SU-DHL-6 (cell line): ENCODE measurements at regions not wholly inside any gene's neighbourhood (a gene's known extent, or its start where the extent isn't known, plus 50 kb on each side); places are given as distances from the start of the nearest gene placed in this dataset.

Experiments used
- H2AFZ ChIP-seq: fragments of 200-600 bp; sonication (generic); 2 replicates; pipeline ENCODE4 v1.6.1; 2014; ENCODE audit warnings: low read depth, mild to moderate bottlenecking, moderate library complexity, mixed read lengths, antibody characterized with exemption, low read length; ENCODE audit not compliant: severe bottlenecking
- H3F3A ChIP-seq: fragments of 200-600 bp; shearing (Covaris generic); 2 replicates; pipeline ENCODE4 v1.6.0; 2016; ENCODE audit warnings: antibody characterized with exemption, mild to moderate bottlenecking; ENCODE audit not compliant: insufficient read depth
- H3K27ac ChIP-seq: fragments of 200-600 bp; sonication (generic); 2 replicates; pipeline ENCODE4 v1.5.1; 2016; ENCODE audit warnings: low read depth, mild to moderate bottlenecking, low read length, moderate library complexity, mixed read lengths
- H3K27me3 ChIP-seq: fragments of 200-600 bp; sonication (generic), shearing (Covaris generic); 2 replicates; pipeline ENCODE4 v1.6.0; 2014; ENCODE audit warnings: mild to moderate bottlenecking, low read length
- H3K36me3 ChIP-seq: fragments of 200-600 bp; sonication (generic); 2 replicates; pipeline ENCODE4 v1.6.1; 2014; ENCODE audit warnings: mild to moderate bottlenecking, low read length, mixed read lengths
- H3K4me2 ChIP-seq: fragments of 300-600, 200-600 bp; shearing (Covaris generic), sonication (generic); 2 replicates; pipeline ENCODE4 v1.6.0; 2014; ENCODE audit warnings: low read length, low read depth, mild to moderate bottlenecking; ENCODE audit not compliant: poor library complexity, severe bottlenecking
- H3K4me3 ChIP-seq: fragments of 200-600 bp; sonication (generic); 2 replicates; pipeline ENCODE4 v1.5.1; 2014; ENCODE audit warnings: antibody characterized with exemption, low read length, mild to moderate bottlenecking, mixed read lengths; ENCODE audit not compliant: insufficient read depth, poor library complexity, severe bottlenecking
- H3K79me2 ChIP-seq: fragments of 200-600 bp; sonication (generic); 2 replicates; pipeline ENCODE4 v1.6.1; 2014; ENCODE audit warnings: mild to moderate bottlenecking, low read length, moderate library complexity; ENCODE audit not compliant: insufficient read depth
- H3K9ac ChIP-seq: fragments of 200-600 bp; sonication (generic); 2 replicates; pipeline ENCODE4 v1.7.0; 2014; ENCODE audit warnings: mild to moderate bottlenecking, low read length
- H3K9me2 ChIP-seq: fragments of 200-600 bp; sonication (generic); replicated peaks from 2 replicates; pipeline ENCODE4 v1.6.1; 2014; ENCODE audit warnings: low read length; ENCODE audit not compliant: insufficient read depth
- H3K9me3 ChIP-seq: fragments of 200-600 bp; sonication (generic); 2 replicates; pipeline ENCODE4 v1.6.1; 2014; ENCODE audit warnings: low read length, mixed read lengths; ENCODE audit not compliant: insufficient read depth
- H4K20me1 ChIP-seq: fragments of 200-600 bp; sonication (generic); 2 replicates; pipeline ENCODE4 v1.6.1; 2014; ENCODE audit warnings: low read depth, mild to moderate bottlenecking, antibody characterized with exemption, low read length, moderate library complexity, mixed read lengths
- CTCF ChIP-seq: fragments of 200-600 bp; sonication (generic); IDR thresholded peaks from one replicate; pipeline ENCODE4 v1.5.1; 2017; ENCODE audit warnings: antibody characterized with exemption, mild to moderate bottlenecking, low read length, moderate library complexity; ENCODE audit not compliant: insufficient read depth, poor library complexity, severe bottlenecking
- EZH2phosphoT487 ChIP-seq: fragments of 200-600 bp; sonication (generic), shearing (Covaris generic); conservative IDR thresholded peaks from 2 replicates; pipeline ENCODE4 v1.6.1; 2018; ENCODE audit warnings: mild to moderate bottlenecking, antibody characterized with exemption, low read length, moderate library complexity, mixed read lengths

GRCh38 chr1:188128761-188129160, 1300.0 kb downstream of the PLA2G4A start:
- Histone ChIP-seq H3K4me2 (no peak overlapping the region), H3K9ac (no peak overlapping the region), H3K36me3 (no peaks in the 10 kb centered on the region), H3K79me2 (no peaks in the 10 kb centered on the region), H3K9me2 (no peaks in the 10 kb centered on the region), H3F3A (no peaks in the 10 kb centered on the region), H2AFZ (no peak overlapping the region), H4K20me1 (no peaks in the 10 kb centered on the region), H3K27ac (no peak overlapping the region), H3K9me3 (no peaks in the 10 kb centered on the region), H3K27me3 (no peaks in the 10 kb centered on the region), H3K4me3 (no peak overlapping the region)
- TF ChIP-seq EZH2phosphoT487 = no peak
- TF ChIP-seq CTCF = no peak

GRCh38 chr1:188129856-188130838, 1301.4 kb downstream of the PLA2G4A start:
- Histone ChIP-seq H3F3A (no peaks in the 10 kb centered on the region), H3K36me3 (no peaks in the 10 kb centered on the region), H3K79me2 (no peaks in the 10 kb centered on the region), H3K9ac (no peak overlapping the region), H3K27ac (no peak overlapping the region), H2AFZ (peak overlapping the region; percentile 68), H3K9me2 (no peaks in the 10 kb centered on the region), H3K4me3 (no peak overlapping the region), H4K20me1 (no peaks in the 10 kb centered on the region), H3K27me3 (no peaks in the 10 kb centered on the region), H3K4me2 (no peak overlapping the region), H3K9me3 (no peaks in the 10 kb centered on the region)
- no peak for TF ChIP-seq EZH2phosphoT487
- TF ChIP-seq CTCF = no peak

GRCh38 chr1:188137221-188137620, 1308.5 kb downstream of the PLA2G4A start:
- no peak overlapping the region for H2AFZ ChIP-seq
- H3K27ac ChIP-seq = no peak overlapping the region
- H3K9me2 ChIP-seq = no peaks in the 10 kb centered on the region
- H3K4me2 ChIP-seq = no peak overlapping the region
- H3K9me3 ChIP-seq = 0 out of 2 replicates have a peak, but pooled peaks cover 3% of the 10 kb centered on the region
- no peak overlapping the region for H3K9ac ChIP-seq
- no peaks in the 10 kb centered on the region for H3F3A ChIP-seq
- H4K20me1 ChIP-seq = no peaks in the 10 kb centered on the region
- H3K27me3 ChIP-seq = no peaks in the 10 kb centered on the region
- TF ChIP-seq EZH2phosphoT487 (no peak), CTCF (no peak)
- H3K36me3 ChIP-seq = no peaks in the 10 kb centered on the region
- H3K79me2 ChIP-seq = no peaks in the 10 kb centered on the region
- H3K4me3 ChIP-seq = no peak overlapping the region
